ENCODE measurements at regions not wholly inside any gene's neighbourhood (a gene's known extent, or its start where the extent isn't known, plus 50 kb on each side); places are given as distances from the start of the nearest gene placed in this dataset.

GRCh38 chr18:70382017-70382416 is 93.2 kb downstream of the SOCS6 start:
- ATAC-seq (no peak), DNase-seq (ENCODE audit: low read depth, low spot score) (no peak)
- TSS peak; percentile 88 for BruUV-seq (replicated peaks)

More at GRCh38 chr18:70382017-70382416, 93.2 kb downstream of the SOCS6 start:
- Histone ChIP-seq H3K27ac (ENCODE audit: low read length) (peak overlapping the region; percentile 98), H3K4me1 (ENCODE audit: control insufficient read depth, insufficient read depth, low read length) (peaks cover 69% of the 10 kb centered on the region), H3K4me3 (ENCODE audit: low read depth in 2 of 2, low read length in 2 of 2) (peak overlapping the region in 1 of 2 experiments; percentile 32; a peak in 2 of 4 replicates), H3K36me3 (ENCODE audit: control insufficient read depth, insufficient read depth, low read length) (no peaks in the 10 kb centered on the region), H3K27me3 (ENCODE audit: control insufficient read depth, insufficient read depth, low read length) (no peaks in the 10 kb centered on the region), H3K9me3 (ENCODE audit: control insufficient read depth, insufficient read depth, low read depth, low read length) (no peaks in the 10 kb centered on the region)
- POLR2A ChIA-PET = no interaction called here
- no peak for TF ChIP-seq SIN3A (IDR thresholded peaks at IDR 0.05; ENCODE audit: borderline replicate concordance, insufficient read depth, low read depth, low read length)
- TF ChIP-seq TCF7L2 (IDR thresholded peaks at IDR 0.05; ENCODE audit: low read depth, low read length) = no peak
- no peak for TF ChIP-seq REST (IDR thresholded peaks at IDR 0.05; ENCODE audit: insufficient read depth in 1 of 2, low read depth in 2 of 2, low read length in 1 of 2)
- no peak for TF ChIP-seq CTCF (IDR thresholded peaks at IDR 0.05)
- no peak for TF ChIP-seq POLR2AphosphoS5 (IDR thresholded peaks at IDR 0.05; ENCODE audit: low read depth, low read length)
- in situ Hi-C loops (cut with HindIII; ENCODE audit: low pct_unique_long_range_greater_than_20kb, low sequenced_read_pairs) = no loop called here
- CTCF ChIA-PET = no interaction called here
- intact Hi-C loops (cut with micrococcal nuclease; ENCODE audit: unreplicated experiment) = loop anchor here (5.0 kb wide), 1 partner anchor 40 kb away; no protein-coding TSS in a partner anchor
